AG08396 (cell line): ENCODE measurements at regions not wholly inside any gene's neighbourhood (a gene's known extent, or its start where the extent isn't known, plus 50 kb on each side); places are given as distances from the start of the nearest gene placed in this dataset.

ENCODE experiments used
- DNase-seq: peaks from one replicate; pipeline ENCODE4 v3.0.0; 2012; ENCODE audit warnings: low spot score, mixed read lengths

GRCh38 chr4:11264841-11265240 is 163.9 kb downstream of the HS3ST1 start:
- DNase-seq, result no peak

- no peak for DNase-seq
Measured at GRCh38 chr4:11264346-11264745, 164.3 kb downstream of the HS3ST1 start.

- DNase-seq, result no peak
Measured at GRCh38 chr4:11263208-11263607, 165.5 kb downstream of the HS3ST1 start.

- DNase-seq, result no peak
Measured at GRCh38 chr4:11261066-11261850, 167.4 kb downstream of the HS3ST1 start.

- no peak for DNase-seq
Measured at GRCh38 chr4:11259837-11260236, 168.9 kb downstream of the HS3ST1 start.

- no peak for DNase-seq
Measured at GRCh38 chr4:11252149-11252548, 176.5 kb downstream of the HS3ST1 start.

GRCh38 chr4:11250510-11250909 is 178.2 kb downstream of the HS3ST1 start:
- DNase-seq, result no peak

GRCh38 chr4:11232015-11232414 is 196.7 kb downstream of the HS3ST1 start:
- no peak for DNase-seq

- no peak for DNase-seq
Measured at GRCh38 chr4:11230866-11231265, 197.8 kb downstream of the HS3ST1 start.

- DNase-seq, result no peak
Measured at GRCh38 chr4:11228530-11228929, 200.2 kb downstream of the HS3ST1 start.

GRCh38 chr4:11223311-11223710 is 205.4 kb downstream of the HS3ST1 start:
- DNase-seq, result no peak

- no peak for DNase-seq
Measured at GRCh38 chr4:11218692-11219091, 210.0 kb downstream of the HS3ST1 start.

- DNase-seq, result no peak
Measured at GRCh38 chr4:11216520-11216919, 212.2 kb downstream of the HS3ST1 start.

- DNase-seq, result no peak
Measured at GRCh38 chr4:11214281-11214680, 214.4 kb downstream of the HS3ST1 start.

GRCh38 chr4:11209826-11210225 is 218.9 kb downstream of the HS3ST1 start:
- no peak for DNase-seq

- DNase-seq, result no peak
Measured at GRCh38 chr4:11201256-11201655, 227.4 kb downstream of the HS3ST1 start.

GRCh38 chr4:11198516-11199305 is 230.0 kb downstream of the HS3ST1 start:
- DNase-seq, result no peak

- no peak for DNase-seq
Measured at GRCh38 chr4:11197631-11198341, 230.9 kb downstream of the HS3ST1 start.

- no peak for DNase-seq
Measured at GRCh38 chr4:11196927-11197522, 231.7 kb downstream of the HS3ST1 start.

- no peak for DNase-seq
Measured at GRCh38 chr4:11194431-11194830, 234.3 kb downstream of the HS3ST1 start.

GRCh38 chr4:11189756-11190155 is 238.9 kb downstream of the HS3ST1 start:
- no peak for DNase-seq

- DNase-seq, result no peak
Measured at GRCh38 chr4:11183356-11183740, 245.3 kb downstream of the HS3ST1 start.
